ENCODE measurements at regions not wholly inside any gene's neighbourhood (a gene's known extent, or its start where the extent isn't known, plus 50 kb on each side); places are given as distances from the start of the nearest gene placed in this dataset.

DNA sequence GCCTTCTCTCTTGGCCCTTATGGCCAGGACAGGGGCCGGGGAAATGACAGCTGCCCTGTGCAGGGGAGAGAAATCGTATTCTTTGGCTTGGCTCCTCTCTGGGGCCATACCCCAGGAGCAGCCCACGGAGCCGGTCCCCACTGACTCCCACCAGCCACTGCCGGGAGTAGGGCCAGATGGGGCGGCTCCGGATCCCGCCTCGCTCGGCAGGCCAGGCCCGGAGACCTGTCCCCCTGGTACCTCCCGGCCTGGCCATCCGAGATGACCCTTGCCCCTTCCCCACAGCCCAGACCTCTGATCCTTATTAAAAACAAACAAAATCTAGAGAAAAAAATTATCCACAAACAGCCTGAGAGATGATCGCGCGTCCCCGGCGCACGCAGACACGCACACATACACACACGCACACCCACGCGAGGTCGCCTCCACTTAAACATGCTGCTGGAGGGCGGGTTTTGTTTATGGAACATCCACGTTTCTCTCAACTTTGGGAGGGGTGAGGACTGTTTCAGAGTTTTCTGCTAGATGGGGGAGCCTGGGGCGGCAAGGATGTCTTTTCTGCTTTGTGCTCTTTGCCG, 59.1 kb downstream of the IGLL1 start:
- ChIA-PET POLR2A (no interaction called here), CTCF (no interaction called here)
- TF ChIP-seq, protein P1, sequence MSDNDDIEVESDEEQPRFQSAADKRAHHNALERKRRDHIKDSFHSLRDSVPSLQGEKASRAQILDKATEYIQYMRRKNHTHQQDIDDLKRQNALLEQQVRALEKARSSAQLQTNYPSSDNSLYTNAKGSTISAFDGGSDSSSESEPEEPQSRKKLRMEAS (IDR thresholded peaks at IDR 0.05), result peak; percentile 41
- TF ChIP-seq HOXB13 (CRISPR knock-in tag; IDR thresholded peaks at IDR 0.05; ENCODE audit: low read depth) (peak; percentile 14; the same call in 1 of the 2 replicates), CBX8 (IDR thresholded peaks at IDR 0.05) (no peak), ZFP36 (IDR thresholded peaks at IDR 0.05; ENCODE audit: borderline replicate concordance, partially characterized antibody) (no peak)
- Histone ChIP-seq H3K27ac (peak overlapping the region; percentile 97 to 99), H3K9me3 (no peaks in the 10 kb centered on the region), H3K4me1 (peaks cover 34% of the 10 kb centered on the region), H3K4me2 (peak overlapping the region; percentile 94), H3K4me3 (peak overlapping the region; percentile 44)
- DNase-seq (ENCODE audit: low read depth in 1 of 2, low spot score in 1 of 2), result peak; percentile 15 to 20
- ATAC-seq, result peak; percentile 25 to 30; a peak in 4 of 6 replicates
- no peak for FAIRE-seq
- 8% methylated on average over 24 of the region's 28 CpGs for WGBS (ENCODE audit: missing lambda C conversion rate)

DNA sequence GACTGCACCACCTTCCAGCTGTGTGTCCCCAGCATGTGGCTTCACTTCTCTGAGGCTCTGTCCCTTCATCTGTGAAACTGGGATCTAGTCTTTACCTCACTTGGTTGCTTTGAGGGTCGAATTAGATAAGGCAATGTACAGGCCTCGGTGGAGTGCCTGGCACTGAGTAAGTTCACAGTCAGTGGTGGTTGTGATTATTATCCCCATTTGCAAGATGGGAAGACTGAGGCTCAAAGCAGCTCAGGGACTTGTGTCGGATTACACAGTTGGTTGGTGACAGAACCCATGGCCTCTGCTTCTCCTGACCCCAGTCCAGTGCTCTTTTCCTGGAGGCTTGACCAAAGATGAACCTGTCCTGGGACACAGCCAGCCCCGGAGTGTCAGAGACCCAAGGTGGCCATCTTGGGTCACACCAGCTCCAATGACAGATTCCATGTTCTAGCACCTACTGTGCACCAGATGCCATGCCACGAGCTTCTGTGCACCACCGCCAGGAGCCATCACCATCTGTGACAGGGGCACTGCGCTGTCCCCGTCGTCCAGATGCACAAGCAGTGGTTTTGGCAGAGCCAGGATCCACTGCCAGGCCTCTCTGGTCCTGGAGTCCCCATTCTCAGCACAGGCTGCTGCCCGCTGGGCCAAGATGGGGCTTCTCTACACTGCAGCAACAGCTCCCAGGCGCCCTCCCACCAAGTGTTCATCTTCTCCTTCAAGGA, 60.5 kb downstream of the IGLL1 start:
- TF ChIP-seq, protein P2, sequence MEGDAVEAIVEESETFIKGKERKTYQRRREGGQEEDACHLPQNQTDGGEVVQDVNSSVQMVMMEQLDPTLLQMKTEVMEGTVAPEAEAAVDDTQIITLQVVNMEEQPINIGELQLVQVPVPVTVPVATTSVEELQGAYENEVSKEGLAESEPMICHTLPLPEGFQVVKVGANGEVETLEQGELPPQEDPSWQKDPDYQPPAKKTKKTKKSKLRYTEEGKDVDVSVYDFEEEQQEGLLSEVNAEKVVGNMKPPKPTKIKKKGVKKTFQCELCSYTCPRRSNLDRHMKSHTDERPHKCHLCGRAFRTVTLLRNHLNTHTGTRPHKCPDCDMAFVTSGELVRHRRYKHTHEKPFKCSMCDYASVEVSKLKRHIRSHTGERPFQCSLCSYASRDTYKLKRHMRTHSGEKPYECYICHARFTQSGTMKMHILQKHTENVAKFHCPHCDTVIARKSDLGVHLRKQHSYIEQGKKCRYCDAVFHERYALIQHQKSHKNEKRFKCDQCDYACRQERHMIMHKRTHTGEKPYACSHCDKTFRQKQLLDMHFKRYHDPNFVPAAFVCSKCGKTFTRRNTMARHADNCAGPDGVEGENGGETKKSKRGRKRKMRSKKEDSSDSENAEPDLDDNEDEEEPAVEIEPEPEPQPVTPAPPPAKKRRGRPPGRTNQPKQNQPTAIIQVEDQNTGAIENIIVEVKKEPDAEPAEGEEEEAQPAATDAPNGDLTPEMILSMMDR (IDR thresholded peaks at IDR 0.05), result no peak
- TF ChIP-seq HDAC2 (IDR thresholded peaks at IDR 0.05) (no peak), NR3C1 (IDR thresholded peaks at IDR 0.05) (no peak), TFCP2L1 (CRISPR knock-in tag; IDR thresholded peaks at IDR 0.05) (no peak), NPAS2 (CRISPR knock-in tag; IDR thresholded peaks at IDR 0.05; ENCODE audit: borderline replicate concordance) (no peak), KDM1A (IDR thresholded peaks at IDR 0.05; ENCODE audit: low read depth) (no peak), ZFP36 (IDR thresholded peaks at IDR 0.05; ENCODE audit: borderline replicate concordance, partially characterized antibody) (no peak), GATA3 (IDR thresholded peaks at IDR 0.05; ENCODE audit: borderline replicate concordance) (no peak), ZSCAN20 (CRISPR knock-in tag; IDR thresholded peaks at IDR 0.05) (no peak), HEYL (CRISPR knock-in tag; IDR thresholded peaks at IDR 0.05) (no peak), CBX8 (IDR thresholded peaks at IDR 0.05) (no peak), CBX2 (IDR thresholded peaks at IDR 0.05; ENCODE audit: borderline replicate concordance, low read depth) (no peak), SREBF2 (IDR thresholded peaks at IDR 0.05) (no peak), BHLHE40 (IDR thresholded peaks at IDR 0.05; ENCODE audit: low read depth, low read length) (no peak), POLR2A (IDR thresholded peaks at IDR 0.05; ENCODE audit: low read length) (no peak), FOXS1 (CRISPR knock-in tag; IDR thresholded peaks at IDR 0.05) (no peak), PHF8 (IDR thresholded peaks at IDR 0.05; ENCODE audit: borderline replicate concordance, low read depth) (no peak)
- TF ChIP-seq, protein P3, sequence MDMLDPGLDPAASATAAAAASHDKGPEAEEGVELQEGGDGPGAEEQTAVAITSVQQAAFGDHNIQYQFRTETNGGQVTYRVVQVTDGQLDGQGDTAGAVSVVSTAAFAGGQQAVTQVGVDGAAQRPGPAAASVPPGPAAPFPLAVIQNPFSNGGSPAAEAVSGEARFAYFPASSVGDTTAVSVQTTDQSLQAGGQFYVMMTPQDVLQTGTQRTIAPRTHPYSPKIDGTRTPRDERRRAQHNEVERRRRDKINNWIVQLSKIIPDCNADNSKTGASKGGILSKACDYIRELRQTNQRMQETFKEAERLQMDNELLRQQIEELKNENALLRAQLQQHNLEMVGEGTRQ (IDR thresholded peaks at IDR 0.05), result no peak
- TF ChIP-seq, protein P4, sequence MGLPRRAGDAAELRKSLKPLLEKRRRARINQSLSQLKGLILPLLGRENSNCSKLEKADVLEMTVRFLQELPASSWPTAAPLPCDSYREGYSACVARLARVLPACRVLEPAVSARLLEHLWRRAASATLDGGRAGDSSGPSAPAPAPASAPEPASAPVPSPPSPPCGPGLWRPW (IDR thresholded peaks at IDR 0.05), result no peak
- no peak for DNase-seq (ENCODE audit: low read depth in 1 of 2, low spot score in 1 of 2)
- peak overlapping the region; percentile 97 to 99 for H3K27ac ChIP-seq
- H3K4me3 ChIP-seq, result no peak overlapping the region
- no peak overlapping the region; the same call in 2 of the 3 replicates for H3K4me2 ChIP-seq
- no peaks in the 10 kb centered on the region for H3K9me3 ChIP-seq
- ChIA-PET POLR2A (no interaction called here), CTCF (no interaction called here)
- ATAC-seq, result no peak
- no peak for FAIRE-seq
- peaks cover 34% of the 10 kb centered on the region for H3K4me1 ChIP-seq
- 81% methylated on average over 8 of the region's 11 CpGs for whole genome bisulfite sequencing (ENCODE audit: missing lambda C conversion rate)

All from A549 (cell line).